Panc1 (cell line): ENCODE measurements at regions not wholly inside any gene's neighbourhood (a gene's known extent, or its start where the extent isn't known, plus 50 kb on each side); places are given as distances from the start of the nearest gene placed in this dataset.

Source experiments
- ATAC-seq: fragments of 200-7000 bp; cut with Tn5 transposase; 2 replicates; pipeline ENCODE4 v1.9.1; 2020; ENCODE audit warnings: mild to moderate bottlenecking, moderate library complexity
- BruUV-seq: library from RNA; stranded (reverse); fragments of 400-500 nt; replicated peaks from 2 replicates; lab custom pipeline; 2021; lab: Mats Ljungman, UMichigan
- CTCF ChIA-PET: fragments of 300-600 bp; sonication (Branson Sonifier 250); formaldehyde crosslinking; loops from one replicate; lab custom pipeline; 2022; ENCODE audit warnings: antibody characterized with exemption; lab: Charles Lee
- POLR2A ChIA-PET: fragments of 300-600 bp; sonication (Branson Sonifier 250); formaldehyde crosslinking; loops from one replicate; lab custom pipeline; 2022; ENCODE audit warnings: antibody characterized with exemption; lab: Charles Lee
- DNase-seq: peaks from one replicate; pipeline ENCODE4 v3.0.0-alpha.2; 2010; ENCODE audit warnings: low read depth, low spot score
- H3K27ac ChIP-seq: 2 replicates; pipeline ENCODE4 v1.5.1; 2011; ENCODE audit warnings: mild to moderate bottlenecking, low read length, inconsistent platforms
- H3K27me3 ChIP-seq: fragments of 200-500 bp; sonication (Bioruptor generic); 2 replicates; pipeline ENCODE4 v1.6.0; 2014; ENCODE audit warnings: low read length, inconsistent platforms; ENCODE audit not compliant: control insufficient read depth, insufficient read depth
- H3K36me3 ChIP-seq: fragments of 200-500 bp; sonication (Bioruptor generic); 2 replicates; pipeline ENCODE4 v1.5.1; 2014; ENCODE audit warnings: inconsistent platforms, mild to moderate bottlenecking, low read length, moderate library complexity; ENCODE audit not compliant: control insufficient read depth, insufficient read depth
- H3K4me1 ChIP-seq: 2 replicates; pipeline ENCODE4 v1.5.1; 2011; ENCODE audit warnings: inconsistent platforms, mild to moderate bottlenecking, low read length, moderate library complexity; ENCODE audit not compliant: control insufficient read depth, insufficient read depth
- H3K4me3 ChIP-seq, 2 experiments: 2 replicates each; pipeline ENCODE4 v1.5.1; 2011 to 2012; ENCODE audit warnings: low read depth in 2 of 2, low read length in 2 of 2, mild to moderate bottlenecking in 2 of 2, inconsistent platforms in 1 of 2, moderate library complexity in 1 of 2
- H3K9me3 ChIP-seq: fragments of 200-500 bp; sonication (Bioruptor generic); 2 replicates; pipeline ENCODE4 v1.5.1; 2014; ENCODE audit warnings: low read depth, mild to moderate bottlenecking, inconsistent platforms, low read length, moderate library complexity; ENCODE audit not compliant: control insufficient read depth, insufficient read depth
- CTCF ChIP-seq: fragments of 450-650 bp; IDR thresholded peaks from 2 replicates; pipeline ENCODE4 v1.5.1; 2017; ENCODE audit warnings: mild to moderate bottlenecking
- POLR2AphosphoS5 ChIP-seq: IDR thresholded peaks from 2 replicates; pipeline ENCODE4 v1.6.1; 2012; ENCODE audit warnings: mild to moderate bottlenecking, low read depth, low read length, moderate library complexity
- REST ChIP-seq, 2 experiments: IDR thresholded peaks; 2 replicates each; pipeline ENCODE4 v1.6.1; 2011 to 2012; ENCODE audit warnings: low read depth in 2 of 2, control low read depth in 1 of 2, low read length in 1 of 2, mild to moderate bottlenecking in 1 of 2, moderate library complexity in 1 of 2; ENCODE audit not compliant: insufficient read depth in 1 of 2
- SIN3A ChIP-seq: IDR thresholded peaks from 2 replicates; pipeline ENCODE4 v1.6.1; 2012; ENCODE audit warnings: low read depth, mild to moderate bottlenecking, low read length, moderate library complexity, borderline replicate concordance; ENCODE audit not compliant: insufficient read depth
- TCF7L2 ChIP-seq: IDR thresholded peaks from 2 replicates; pipeline ENCODE4 v1.6.1; 2011; ENCODE audit warnings: mild to moderate bottlenecking, low read depth, low read length, inconsistent platforms
- in situ Hi-C: cut with HindIII; loops from 2 replicates; pipeline ENCODE4 v1.10.0; 2016; ENCODE audit warnings: low sequenced_read_pairs, low pct_unique_long_range_greater_than_20kb
- intact Hi-C: fragments of 100-400 bp; cut with micrococcal nuclease; formaldehyde crosslinking; loops from one replicate; pipeline ENCODE4 v1.10.0; 2022; ENCODE audit not compliant: unreplicated experiment

DNA sequence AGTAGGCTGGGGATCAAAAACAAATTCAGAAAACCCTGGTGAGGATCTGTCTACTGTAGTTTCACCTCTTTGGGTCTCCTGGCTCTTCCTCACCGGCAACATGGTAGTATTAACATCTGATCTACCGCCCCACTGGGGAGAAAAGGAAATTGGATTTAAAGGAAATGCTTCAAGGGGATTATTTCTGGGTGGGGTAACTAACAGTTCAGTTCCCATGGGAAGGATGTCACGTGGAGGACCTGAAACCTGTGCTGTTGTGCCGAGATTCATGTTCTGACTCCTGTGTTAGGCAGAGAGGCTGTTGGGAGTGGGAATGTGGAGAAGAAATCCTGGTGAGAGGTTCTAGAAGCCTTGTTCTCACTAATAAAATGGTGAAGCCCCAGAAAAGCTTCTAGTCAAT lies 254.4 kb downstream of the BCOR start:
- H3K4me3 ChIP-seq, result no peak overlapping the region
- ChIA-PET CTCF (no interaction called here), POLR2A (no interaction called here)
- intact Hi-C loops (no loop called here), in situ Hi-C loops (no loop called here)
- H3K9me3 ChIP-seq, result no peaks in the 10 kb centered on the region
- H3K36me3 ChIP-seq, result no peaks in the 10 kb centered on the region
- ATAC-seq, result no peak
- H3K27ac ChIP-seq, result no peak overlapping the region
- no peaks in the 10 kb centered on the region for H3K27me3 ChIP-seq
- DNase-seq, result no peak
- TF ChIP-seq POLR2AphosphoS5 (no peak), SIN3A (no peak), TCF7L2 (no peak), CTCF (no peak), REST (IDR thresholded peaks at IDR 0.05; ENCODE audit: insufficient read depth in 1 of 2, low read depth in 2 of 2, low read length in 1 of 2) (no peak)
- H3K4me1 ChIP-seq, result no peaks in the 10 kb centered on the region
- no TSS peak for BruUV-seq

DNA sequence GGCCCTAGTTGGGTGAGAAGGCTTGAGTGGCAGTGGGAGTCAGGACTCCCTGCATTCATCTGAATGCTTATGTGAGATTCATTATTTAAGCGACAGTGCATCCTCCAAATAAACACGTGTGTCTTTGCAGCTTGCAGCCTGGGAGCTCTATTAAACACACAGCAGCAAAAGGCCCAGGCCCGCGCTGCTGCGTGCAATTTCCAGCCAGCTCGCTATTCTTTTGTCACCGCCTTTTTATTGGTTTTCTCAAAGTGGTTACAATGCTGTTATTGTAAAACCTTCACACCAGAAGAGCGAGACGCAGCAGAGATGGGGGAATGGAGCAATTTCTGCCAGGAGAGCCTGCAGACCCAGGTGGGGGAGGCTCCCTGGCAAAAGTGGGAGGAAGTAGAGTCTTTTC lies 252.5 kb downstream of the BCOR start:
- no peaks in the 10 kb centered on the region for H3K4me1 ChIP-seq
- H3K36me3 ChIP-seq, result no peaks in the 10 kb centered on the region
- in situ Hi-C loops (no loop called here), intact Hi-C loops (no loop called here)
- TF ChIP-seq TCF7L2 (no peak), CTCF (no peak), REST (IDR thresholded peaks at IDR 0.05; ENCODE audit: insufficient read depth in 1 of 2, low read depth in 2 of 2, low read length in 1 of 2) (no peak), POLR2AphosphoS5 (no peak), SIN3A (no peak)
- no peak for ATAC-seq
- H3K4me3 ChIP-seq, result no peak overlapping the region
- DNase-seq, result no peak
- no TSS peak for BruUV-seq
- ChIA-PET CTCF (no interaction called here), POLR2A (no interaction called here)
- no peaks in the 10 kb centered on the region for H3K9me3 ChIP-seq
- H3K27me3 ChIP-seq, result no peaks in the 10 kb centered on the region
- no peak overlapping the region for H3K27ac ChIP-seq
